BLaER1 (cell line): ENCODE measurements at regions not wholly inside any gene's neighbourhood (a gene's known extent, or its start where the extent isn't known, plus 50 kb on each side); places are given as distances from the start of the nearest gene placed in this dataset.

Source experiments
- H3K27ac ChIP-seq: shearing (Covaris generic); formaldehyde crosslinking; 2 replicates; pipeline ENCODE4 v1.8.1; 2022
- H3K27me3 ChIP-seq: shearing (Covaris generic); formaldehyde crosslinking; 2 replicates; pipeline ENCODE4 v1.8.1; 2022
- H3K36me3 ChIP-seq: shearing (Covaris generic); formaldehyde crosslinking; 2 replicates; pipeline ENCODE4 v1.8.1; 2022
- H3K4me1 ChIP-seq: shearing (Covaris generic); formaldehyde crosslinking; 2 replicates; pipeline ENCODE4 v1.8.1; 2022
- H3K4me2 ChIP-seq: shearing (Covaris generic); formaldehyde crosslinking; 2 replicates; pipeline ENCODE4 v1.8.1; 2022
- H3K4me3 ChIP-seq: shearing (Covaris generic); formaldehyde crosslinking; 2 replicates; pipeline ENCODE4 v1.8.1; 2022
- H3K9ac ChIP-seq: shearing (Covaris generic); formaldehyde crosslinking; 2 replicates; pipeline ENCODE4 v1.8.1; 2022
- H3K9me3 ChIP-seq: shearing (Covaris generic); formaldehyde crosslinking; 2 replicates; pipeline ENCODE4 v1.8.1; 2022
- H4K20me1 ChIP-seq: shearing (Covaris generic); formaldehyde crosslinking; 2 replicates; pipeline ENCODE4 v1.8.1; 2022
- Cebpa-rat ChIP-seq: shearing (Covaris generic); IDR thresholded peaks from 2 replicates; pipeline ENCODE4 v1.8.1; 2022

DNA sequence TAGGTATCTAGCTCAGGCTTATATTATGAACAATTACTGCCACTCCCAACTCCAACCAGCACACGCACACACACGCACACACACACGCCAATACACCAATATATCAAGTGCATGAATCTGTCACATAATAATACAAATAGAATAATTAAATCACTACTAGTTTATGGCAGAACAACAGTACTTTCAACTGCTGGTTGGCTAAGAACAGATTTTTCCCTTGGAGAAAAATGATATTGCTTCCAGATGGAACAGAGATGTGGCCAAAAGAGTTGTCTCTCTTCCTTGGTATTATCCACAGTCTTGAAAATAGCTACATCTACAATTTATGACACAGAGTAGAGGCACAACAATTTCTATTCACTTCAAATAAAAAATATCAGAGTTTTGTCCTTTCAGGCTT is 538.3 kb upstream of the FAT3 start:
- Histone ChIP-seq H3K27ac (no peak overlapping the region), H3K9ac (no peak overlapping the region), H3K27me3 (no peaks in the 10 kb centered on the region), H3K36me3 (no peaks in the 10 kb centered on the region), H3K4me1 (no peaks in the 10 kb centered on the region), H3K4me3 (no peak overlapping the region), H3K9me3 (no peaks in the 10 kb centered on the region), H3K4me2 (no peak overlapping the region), H4K20me1 (no peaks in the 10 kb centered on the region)
- TF ChIP-seq Cebpa-rat, result no peak

DNA sequence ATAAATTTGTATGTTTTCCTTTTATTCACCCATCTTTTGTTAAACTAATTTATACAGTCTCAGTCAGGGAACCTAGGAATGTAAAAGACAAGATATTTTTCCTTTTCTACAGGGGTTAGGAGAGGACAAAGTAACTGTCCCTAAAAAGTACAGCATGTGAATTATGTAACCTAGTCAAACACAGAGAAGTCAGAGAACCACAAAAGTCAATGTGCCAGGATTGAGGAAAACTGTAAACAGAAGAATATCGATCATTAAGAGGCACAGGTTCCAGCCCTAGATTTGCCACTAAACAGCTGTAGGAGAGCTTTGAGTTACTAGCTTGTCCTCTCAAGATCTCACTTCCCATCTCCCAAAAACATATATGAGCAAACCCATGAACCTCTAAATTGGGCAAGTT is 550.9 kb upstream of the FAT3 start:
- H4K20me1 ChIP-seq, result no peaks in the 10 kb centered on the region
- no peaks in the 10 kb centered on the region; the same call in 1 of the 2 replicates for H3K9me3 ChIP-seq
- H3K9ac ChIP-seq, result no peak overlapping the region
- H3K27me3 ChIP-seq, result no peaks in the 10 kb centered on the region
- TF ChIP-seq Cebpa-rat, result no peak
- H3K27ac ChIP-seq, result no peak overlapping the region
- H3K4me2 ChIP-seq, result no peak overlapping the region
- no peaks in the 10 kb centered on the region for H3K36me3 ChIP-seq
- H3K4me3 ChIP-seq, result no peak overlapping the region
- H3K4me1 ChIP-seq, result no peaks in the 10 kb centered on the region

DNA sequence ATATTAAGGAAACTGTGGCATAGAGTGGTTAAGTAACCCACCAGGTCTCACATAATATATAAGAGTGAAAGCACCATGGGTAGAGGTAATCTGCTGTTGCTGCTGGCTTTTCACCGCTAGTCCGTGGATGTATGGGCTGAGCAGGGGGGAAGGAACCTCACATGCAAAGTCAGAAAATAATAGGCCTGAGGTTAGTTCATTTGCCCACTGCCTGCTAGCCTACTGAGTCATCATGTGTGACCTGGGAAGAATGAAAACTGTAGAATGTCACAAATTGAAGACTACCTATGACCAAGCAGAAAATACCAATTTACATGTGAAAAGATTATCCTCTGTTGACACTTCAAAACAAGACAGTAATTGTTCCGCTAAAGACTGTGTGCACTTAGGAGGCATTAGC is 560.1 kb upstream of the FAT3 start:
- no peaks in the 10 kb centered on the region for H3K36me3 ChIP-seq
- H3K27me3 ChIP-seq, result no peaks in the 10 kb centered on the region; the same call in 1 of the 2 replicates
- no peaks in the 10 kb centered on the region for H3K4me1 ChIP-seq
- H3K9me3 ChIP-seq, result no peaks in the 10 kb centered on the region
- H3K27ac ChIP-seq, result no peak overlapping the region
- H3K4me3 ChIP-seq, result no peak overlapping the region
- H3K4me2 ChIP-seq, result no peak overlapping the region
- H3K9ac ChIP-seq, result no peak overlapping the region
- no peaks in the 10 kb centered on the region for H4K20me1 ChIP-seq
- TF ChIP-seq Cebpa-rat, result no peak

DNA sequence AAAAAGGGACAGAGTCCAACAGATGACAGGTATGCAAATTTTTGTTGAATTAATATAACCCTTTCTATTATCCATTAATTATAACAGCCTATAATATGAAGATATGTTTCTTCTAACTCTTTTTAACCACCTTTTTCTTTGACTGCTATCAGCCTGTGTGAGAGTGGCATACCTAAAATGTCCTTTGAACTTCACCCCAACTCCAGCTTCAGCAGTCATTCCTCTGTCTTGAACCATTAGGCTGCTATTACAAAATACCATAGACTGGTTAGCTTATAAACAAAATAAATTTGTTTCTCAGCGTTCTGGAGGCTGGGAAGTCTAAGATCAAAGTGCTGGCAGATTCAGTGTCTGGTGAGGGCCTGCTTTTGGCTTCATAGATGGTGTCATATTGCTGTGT is 564.6 kb upstream of the FAT3 start:
- H3K4me3 ChIP-seq, result no peak overlapping the region
- H3K9ac ChIP-seq, result no peak overlapping the region
- no peak overlapping the region for H3K27ac ChIP-seq
- no peaks in the 10 kb centered on the region for H3K4me1 ChIP-seq
- no peaks in the 10 kb centered on the region for H3K27me3 ChIP-seq
- H3K9me3 ChIP-seq, result no peaks in the 10 kb centered on the region
- no peak for TF ChIP-seq Cebpa-rat
- no peaks in the 10 kb centered on the region for H3K36me3 ChIP-seq
- no peaks in the 10 kb centered on the region for H4K20me1 ChIP-seq
- no peak overlapping the region for H3K4me2 ChIP-seq

DNA sequence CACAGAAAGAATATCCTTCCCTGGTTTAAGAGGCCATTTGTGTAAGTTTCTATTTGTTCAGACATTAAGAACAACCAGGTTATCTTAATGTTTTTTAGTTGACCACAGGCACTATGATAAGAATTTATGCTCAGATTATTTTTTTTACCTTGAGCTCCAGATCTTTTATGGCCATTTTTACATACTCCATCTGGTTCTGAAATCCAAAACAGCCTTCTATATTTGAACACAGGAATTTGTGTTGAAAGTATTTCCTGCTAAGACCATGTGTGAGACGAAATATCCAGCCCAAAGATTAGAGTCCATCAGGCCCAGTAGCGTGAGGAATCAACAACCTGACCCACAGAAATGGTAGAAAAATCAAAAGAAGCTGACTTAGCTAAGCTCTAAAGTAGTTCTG is 569.9 kb upstream of the FAT3 start:
- Histone ChIP-seq H3K9ac (no peak overlapping the region), H3K36me3 (no peaks in the 10 kb centered on the region), H3K27ac (no peak overlapping the region), H3K4me2 (no peak overlapping the region), H3K27me3 (no peaks in the 10 kb centered on the region), H4K20me1 (no peaks in the 10 kb centered on the region), H3K9me3 (no peaks in the 10 kb centered on the region), H3K4me3 (no peak overlapping the region), H3K4me1 (no peaks in the 10 kb centered on the region)
- TF ChIP-seq Cebpa-rat, result no peak

DNA sequence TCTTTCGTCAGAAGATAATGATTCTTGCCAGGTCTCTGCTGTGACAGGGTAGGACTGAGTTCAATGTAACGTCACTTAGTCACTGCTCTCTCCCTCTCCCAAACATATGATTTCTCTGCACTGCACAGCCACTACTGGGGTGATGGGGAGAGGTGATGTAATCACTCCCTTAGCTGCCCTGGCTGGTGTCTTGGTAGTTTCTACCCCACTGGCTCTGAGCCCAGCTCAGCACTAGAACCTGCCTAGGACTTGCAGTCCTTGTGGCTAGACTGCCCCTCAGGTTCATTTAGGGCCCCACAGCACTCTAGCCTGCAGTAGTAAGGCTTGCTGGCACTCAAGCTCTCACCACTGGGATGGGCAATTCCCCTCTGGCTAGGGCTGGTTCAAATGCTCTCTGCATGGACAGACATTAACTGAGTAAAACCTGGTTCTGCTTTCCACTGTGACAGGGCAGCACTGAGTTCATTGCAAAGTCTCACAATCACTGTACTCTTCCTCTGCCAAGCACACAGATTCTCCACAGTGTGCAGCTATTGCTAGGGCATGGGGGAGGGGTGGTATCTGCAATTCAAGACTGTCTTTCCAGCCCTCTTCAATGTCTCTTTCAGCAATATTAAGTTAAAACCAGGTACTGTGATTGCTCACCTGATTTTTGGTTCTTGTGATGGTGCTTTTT is 571.4 kb upstream of the FAT3 start:
- Histone ChIP-seq H3K9ac (no peak overlapping the region), H3K36me3 (no peaks in the 10 kb centered on the region), H3K4me3 (no peak overlapping the region), H3K9me3 (no peaks in the 10 kb centered on the region), H3K4me2 (no peak overlapping the region), H3K4me1 (no peaks in the 10 kb centered on the region), H3K27ac (no peak overlapping the region), H4K20me1 (no peaks in the 10 kb centered on the region), H3K27me3 (no peaks in the 10 kb centered on the region)
- no peak for TF ChIP-seq Cebpa-rat

DNA sequence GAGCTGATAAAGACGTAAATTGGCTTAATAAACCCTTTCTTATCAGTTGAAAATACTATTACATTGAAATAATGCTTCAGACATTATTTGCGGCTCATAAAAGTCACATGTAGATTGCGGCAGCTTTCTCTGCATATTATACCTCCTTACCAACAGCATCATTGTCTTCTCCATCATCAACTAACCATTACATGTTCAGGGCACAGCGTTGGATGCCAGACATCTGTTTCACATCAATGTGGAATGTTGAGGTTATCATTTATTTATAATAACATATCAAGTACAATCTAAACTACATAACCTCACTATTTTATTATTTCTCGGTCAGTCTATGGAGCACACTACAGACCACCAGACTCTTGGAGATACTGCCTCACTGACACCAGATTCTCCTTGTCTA is 573.8 kb upstream of the FAT3 start:
- Histone ChIP-seq H3K9me3 (no peaks in the 10 kb centered on the region), H3K4me3 (no peak overlapping the region), H3K27me3 (no peaks in the 10 kb centered on the region), H3K36me3 (no peaks in the 10 kb centered on the region), H3K9ac (no peak overlapping the region), H3K27ac (no peak overlapping the region), H3K4me2 (no peak overlapping the region), H3K4me1 (no peaks in the 10 kb centered on the region), H4K20me1 (no peaks in the 10 kb centered on the region)
- TF ChIP-seq Cebpa-rat, result no peak

DNA sequence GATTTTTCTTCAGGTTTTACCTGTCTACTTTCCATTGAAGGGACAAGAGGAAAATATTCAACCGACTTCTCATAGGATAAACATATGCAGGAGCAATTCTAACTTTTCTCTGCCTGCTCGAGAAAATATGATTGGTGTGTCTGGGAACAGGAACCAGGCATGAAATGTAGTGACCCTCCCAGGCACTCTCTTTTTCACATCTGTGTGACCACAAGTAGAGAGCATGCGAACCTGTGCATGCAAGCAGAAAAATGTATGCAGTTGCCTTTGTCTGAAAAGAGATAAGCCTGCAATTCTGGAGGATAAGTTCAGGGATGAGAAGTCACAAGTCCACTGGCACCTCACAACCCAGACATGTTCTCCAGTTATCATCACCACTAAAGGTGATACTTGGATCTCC is 583.5 kb upstream of the FAT3 start:
- H3K9ac ChIP-seq, result no peak overlapping the region
- H3K9me3 ChIP-seq, result no peaks in the 10 kb centered on the region
- no peaks in the 10 kb centered on the region for H4K20me1 ChIP-seq
- H3K36me3 ChIP-seq, result no peaks in the 10 kb centered on the region
- no peaks in the 10 kb centered on the region for H3K27me3 ChIP-seq
- no peak overlapping the region for H3K4me3 ChIP-seq
- no peak for TF ChIP-seq Cebpa-rat
- H3K4me1 ChIP-seq, result no peaks in the 10 kb centered on the region
- no peak overlapping the region for H3K27ac ChIP-seq
- H3K4me2 ChIP-seq, result no peak overlapping the region

DNA sequence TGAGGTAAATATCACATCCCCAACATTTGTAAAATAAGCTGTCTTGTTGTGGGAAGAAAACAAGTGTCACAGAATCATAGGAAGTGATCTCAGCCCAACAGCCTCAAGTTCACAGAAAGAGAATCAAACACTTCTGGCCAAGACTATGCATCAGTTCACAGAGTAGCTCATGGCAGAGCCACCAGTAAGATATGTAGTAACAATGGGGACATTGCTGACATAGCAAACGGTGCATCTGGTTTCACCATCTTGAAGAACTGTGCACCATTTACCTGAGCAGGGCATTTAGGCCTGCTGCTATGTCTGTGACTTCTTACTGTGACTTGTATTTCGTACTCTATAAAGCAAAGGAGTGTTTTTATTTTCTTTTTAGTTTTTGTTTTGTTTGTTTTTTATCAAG is 585.3 kb upstream of the FAT3 start:
- Histone ChIP-seq H3K4me3 (no peak overlapping the region), H3K36me3 (no peaks in the 10 kb centered on the region), H3K27me3 (no peaks in the 10 kb centered on the region), H4K20me1 (no peaks in the 10 kb centered on the region), H3K4me2 (no peak overlapping the region), H3K9me3 (no peaks in the 10 kb centered on the region), H3K27ac (no peak overlapping the region), H3K4me1 (no peaks in the 10 kb centered on the region), H3K9ac (no peak overlapping the region)
- no peak for TF ChIP-seq Cebpa-rat

DNA sequence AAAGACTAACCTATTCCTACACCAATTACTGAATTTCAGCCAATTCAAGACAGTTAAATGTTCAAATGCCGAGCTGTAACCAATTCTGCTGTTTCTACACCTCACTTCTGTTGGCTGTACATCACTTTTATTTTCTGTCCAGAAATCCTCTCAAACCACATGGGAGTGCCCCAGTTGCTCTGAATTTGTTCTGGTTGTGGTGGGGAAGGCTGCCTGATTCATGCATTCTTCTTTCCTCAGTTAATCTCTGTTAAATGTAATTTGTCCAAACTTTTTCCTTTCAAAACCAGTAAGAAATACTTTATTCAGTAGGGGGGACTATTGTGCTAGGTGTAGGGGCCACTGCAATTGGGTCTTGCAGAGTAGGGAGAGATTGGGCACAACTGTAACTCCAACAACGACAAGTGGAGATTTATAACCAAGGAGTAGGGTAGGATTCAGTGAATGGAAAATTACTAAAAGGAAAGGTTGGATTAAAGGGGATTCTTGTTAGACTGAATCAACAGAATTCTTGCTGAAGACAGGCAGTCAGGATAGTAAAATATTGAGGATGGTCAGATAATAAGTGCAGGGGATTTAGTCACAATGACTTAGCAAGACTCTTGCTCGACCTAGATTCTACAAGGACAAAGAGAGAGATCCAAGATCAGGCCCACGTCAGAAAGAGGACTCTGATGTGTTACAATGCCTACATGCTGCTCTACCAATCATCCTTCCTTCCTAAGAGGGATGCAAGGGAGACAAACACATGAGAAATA is 593.5 kb upstream of the FAT3 start:
- Histone ChIP-seq H3K36me3 (no peaks in the 10 kb centered on the region), H3K27me3 (no peaks in the 10 kb centered on the region), H4K20me1 (no peaks in the 10 kb centered on the region), H3K9ac (no peak overlapping the region), H3K4me1 (no peaks in the 10 kb centered on the region), H3K4me2 (no peak overlapping the region), H3K4me3 (no peak overlapping the region), H3K27ac (no peak overlapping the region), H3K9me3 (no peaks in the 10 kb centered on the region)
- no peak for TF ChIP-seq Cebpa-rat
